ENCODE measurements at regions not wholly inside any gene's neighbourhood (a gene's known extent, or its start where the extent isn't known, plus 50 kb on each side); places are given as distances from the start of the nearest gene placed in this dataset.

DNA sequence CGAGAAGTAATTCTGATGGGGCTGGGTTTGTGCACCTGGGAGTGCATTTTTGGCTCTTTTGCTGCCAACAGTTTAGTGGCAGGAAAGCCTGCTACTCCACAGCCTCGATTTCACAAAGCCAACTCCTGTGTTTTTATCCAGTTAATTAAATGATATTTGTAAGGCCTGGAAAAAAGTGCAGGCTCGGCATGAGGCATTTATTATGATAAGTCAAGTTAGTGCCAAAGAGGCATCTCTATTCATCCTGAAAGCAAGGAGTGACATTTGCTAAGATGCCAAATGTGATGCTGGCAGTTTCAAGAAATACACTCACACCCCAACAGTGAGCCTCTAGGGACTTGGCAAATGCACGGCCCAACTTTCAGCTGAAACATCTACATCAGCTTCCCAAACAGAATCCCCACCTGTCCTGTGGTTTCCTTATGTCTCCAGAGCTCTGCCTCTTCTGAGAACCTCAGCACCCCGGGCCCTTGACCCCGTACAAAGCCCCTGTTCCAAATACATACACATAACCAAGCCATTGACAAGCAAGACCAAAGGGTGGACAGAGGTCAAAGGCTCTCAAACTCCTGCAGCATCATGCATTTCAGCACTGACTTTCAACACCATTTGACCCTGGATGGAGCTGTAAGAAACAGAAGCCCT, 955.1 kb upstream of the TMEM132C start:
- Histone ChIP-seq H3K4me3 (ENCODE audit: low read depth, low read length) (no peak overlapping the region), H3K27me3 (ENCODE audit: control insufficient read depth, insufficient read depth, low read length) (no peaks in the 10 kb centered on the region), H3K36me3 (ENCODE audit: control insufficient read depth, insufficient read depth, low read length) (no peaks in the 10 kb centered on the region)
- TF ChIP-seq CTCF (IDR thresholded peaks at IDR 0.05; ENCODE audit: insufficient read depth, low read length, poor library complexity, severe bottlenecking) = no peak
- DNase-seq (ENCODE audit: low read depth) = no peak

DNA sequence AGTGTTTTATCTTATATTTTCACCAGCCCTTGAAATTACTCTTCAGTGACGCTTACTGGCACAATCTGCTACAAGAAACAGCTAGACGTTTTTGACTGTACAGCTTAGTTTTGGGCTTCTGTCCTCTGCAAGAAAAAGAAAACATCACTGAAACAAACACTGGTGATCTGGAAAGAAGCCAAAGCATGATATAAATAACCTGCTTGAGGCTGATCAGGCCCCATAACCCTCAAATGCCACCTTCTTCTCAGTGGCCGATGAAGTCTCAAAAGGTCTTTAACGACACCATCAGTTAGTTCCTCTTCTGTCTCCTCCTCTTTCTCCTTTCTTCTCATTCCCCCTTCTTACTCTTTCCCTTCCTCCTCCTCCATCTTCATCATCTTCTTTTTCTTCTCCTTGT, 942.3 kb upstream of the TMEM132C start:
- no peak overlapping the region for H3K4me3 ChIP-seq (ENCODE audit: low read depth, low read length)
- no peaks in the 10 kb centered on the region for H3K27me3 ChIP-seq (ENCODE audit: control insufficient read depth, insufficient read depth, low read length)
- TF ChIP-seq CTCF (IDR thresholded peaks at IDR 0.05; ENCODE audit: insufficient read depth, low read length, poor library complexity, severe bottlenecking) = no peak
- no peaks in the 10 kb centered on the region for H3K36me3 ChIP-seq (ENCODE audit: control insufficient read depth, insufficient read depth, low read length)
- DNase-seq (ENCODE audit: low read depth) = no peak

- DNase-seq (ENCODE audit: low read depth) = no peak
- TF ChIP-seq CTCF (IDR thresholded peaks at IDR 0.05; ENCODE audit: insufficient read depth, low read length, poor library complexity, severe bottlenecking) = no peak
These were observed 939.0 kb upstream of the TMEM132C start for GRCh38 chr12:127327986-127328385.

GRCh38 chr12:127328867-127329266, 938.1 kb upstream of the TMEM132C start:
- TF ChIP-seq CTCF (IDR thresholded peaks at IDR 0.05; ENCODE audit: insufficient read depth, low read length, poor library complexity, severe bottlenecking) = no peak
- H3K27me3 ChIP-seq (ENCODE audit: control insufficient read depth, insufficient read depth, low read length) = no peaks in the 10 kb centered on the region
- DNase-seq (ENCODE audit: low read depth) = no peak
- no peaks in the 10 kb centered on the region for H3K36me3 ChIP-seq (ENCODE audit: control insufficient read depth, insufficient read depth, low read length)
- H3K4me3 ChIP-seq (ENCODE audit: low read depth, low read length) = no peak overlapping the region

More at GRCh38 chr12:127327986-127328385, 939.0 kb upstream of the TMEM132C start:
- no peaks in the 10 kb centered on the region for H3K36me3 ChIP-seq (ENCODE audit: control insufficient read depth, insufficient read depth, low read length)
- H3K4me3 ChIP-seq (ENCODE audit: low read depth, low read length) = no peak overlapping the region
- H3K27me3 ChIP-seq (ENCODE audit: control insufficient read depth, insufficient read depth, low read length) = no peaks in the 10 kb centered on the region

- no peaks in the 10 kb centered on the region for H3K36me3 ChIP-seq (ENCODE audit: control insufficient read depth, insufficient read depth, low read length)
- H3K27me3 ChIP-seq (ENCODE audit: control insufficient read depth, insufficient read depth, low read length) = no peaks in the 10 kb centered on the region
- no peak for TF ChIP-seq CTCF (IDR thresholded peaks at IDR 0.05; ENCODE audit: insufficient read depth, low read length, poor library complexity, severe bottlenecking)
- H3K4me3 ChIP-seq (ENCODE audit: low read depth, low read length) = no peak overlapping the region
- no peak for DNase-seq (ENCODE audit: low read depth)
These were observed 932.6 kb upstream of the TMEM132C start for GRCh38 chr12:127334365-127334764.
